Spleen (tissue), 11 donors: ENCODE measurements at regions not wholly inside any gene's neighbourhood (a gene's known extent, or its start where the extent isn't known, plus 50 kb on each side); places are given as distances from the start of the nearest gene placed in this dataset.

Experiments used
- DNase-seq: peaks from one replicate; pipeline ENCODE4 v3.0.0-alpha.2; 2020
- H3K27ac ChIP-seq, 8 donors: fragments of 200-600 bp; sonication (generic) in 7 of 8; 1 replicate in 4 of 8; 2 replicates in 4 of 8; pipeline versions ENCODE4 v1.5.0 to v1.8.0; 2016 to 2021; ENCODE audit warnings: inconsistent platforms in 4 of 8, mild to moderate bottlenecking in 4 of 8, moderate library complexity in 1 of 8
- H3K27me3 ChIP-seq, 7 donors: fragments of 200-600 bp; sonication (generic) in 6 of 7; replicated peaks in 1 of 7; 1 replicate in 4 of 7; 2 replicates in 3 of 7; pipeline versions ENCODE4 v1.5.0 to v1.8.0; 2016 to 2021; ENCODE audit warnings: inconsistent platforms in 3 of 7, mild to moderate bottlenecking in 1 of 7
- H3K36me3 ChIP-seq, 6 donors: fragments of 200-600 bp; sonication (generic) in 5 of 6; 1 replicate in 4 of 6; 2 replicates in 2 of 6; pipeline versions ENCODE4 v1.5.0 to v1.8.0; 2016 to 2021; ENCODE audit warnings: inconsistent platforms in 2 of 6
- H3K4me1 ChIP-seq, 6 donors: fragments of 200-600 bp; sonication (generic) in 5 of 6; 1 replicate in 3 of 6; 2 replicates in 3 of 6; pipeline versions ENCODE4 v1.5.0 to v1.8.0; 2016 to 2021; ENCODE audit warnings: inconsistent platforms in 3 of 6
- H3K4me3 ChIP-seq, 8 donors: fragments of 200-600 bp; sonication (generic) in 7 of 8; 1 replicate in 4 of 8; 2 replicates in 4 of 8; pipeline versions ENCODE4 v1.5.0 to v1.8.0; 2016 to 2021; ENCODE audit warnings: inconsistent platforms in 4 of 8, mild to moderate bottlenecking in 4 of 8, moderate library complexity in 2 of 8
- H3K9me3 ChIP-seq, 8 donors: fragments of 200-600 bp; sonication (generic) in 7 of 8; 1 replicate in 4 of 8; 2 replicates in 4 of 8; pipeline versions ENCODE4 v1.5.0 to v1.8.0; 2016 to 2021; ENCODE audit warnings: inconsistent platforms in 4 of 8
- POLR2A ChIP-seq, 3 donors: fragments of 450-650 bp; IDR thresholded peaks; one replicate each; pipeline ENCODE4 v1.5.1; 2017; ENCODE audit warnings: antibody characterized with exemption in 3 of 3, mild to moderate bottlenecking in 1 of 3
- POLR2AphosphoS5 ChIP-seq, 3 donors: sonication (generic); formaldehyde crosslinking; IDR thresholded peaks; one replicate each; pipeline ENCODE4 v1.5.1; 2017; ENCODE audit warnings: antibody characterized with exemption in 3 of 3
- WGBS, 5 donors: extraction: QIAGEN DNeasy Blood & Tissue Kit in 3 of 5; methylation state at CpG; one replicate each; pipeline versions ENCODE4 v1.1.5 to v1.1.7; 2013 to 2018; 5-methylcytosine and 5-hydroxymethylcytosine counted together
- intact Hi-C: fragments of 100-400 bp; cut with DNase I; formaldehyde crosslinking; loops from one replicate; pipeline ENCODE4 v1.15.0; 2023; ENCODE audit warnings: low total_unique reads
- TF ChIP-seq, protein P1 (sequence below), 11 experiments: fragments of 200-600 bp in 7 of 11; fragments of 450-650 bp in 4 of 11; sonication (generic) in 4 of 11; IDR thresholded peaks in 8 of 11; conservative IDR thresholded peaks in 3 of 11; 1 replicate in 7 of 11; 2 replicates in 4 of 11; pipeline versions ENCODE4 v1.4.0 to v1.8.0; 2016 to 2021; ENCODE audit warnings: antibody characterized with exemption in 11 of 11, inconsistent platforms in 4 of 11, mild to moderate bottlenecking in 1 of 11
- donor health status: healthy with polysubstance abuse.
- donor health status: DM: no; HTN: no; CAD: no; lungs with moderate emphysema.
- donor health status: DM: no; HTN: no; CAD: no.
- donor health status: Bipolar disorder and iron deficiency.
- donor health status: healthy.
- donor health status: DM: no; HTN: no; CAD: no.
- donor health status: DM: yes; HTN: yes; CAD: no.

DNA sequence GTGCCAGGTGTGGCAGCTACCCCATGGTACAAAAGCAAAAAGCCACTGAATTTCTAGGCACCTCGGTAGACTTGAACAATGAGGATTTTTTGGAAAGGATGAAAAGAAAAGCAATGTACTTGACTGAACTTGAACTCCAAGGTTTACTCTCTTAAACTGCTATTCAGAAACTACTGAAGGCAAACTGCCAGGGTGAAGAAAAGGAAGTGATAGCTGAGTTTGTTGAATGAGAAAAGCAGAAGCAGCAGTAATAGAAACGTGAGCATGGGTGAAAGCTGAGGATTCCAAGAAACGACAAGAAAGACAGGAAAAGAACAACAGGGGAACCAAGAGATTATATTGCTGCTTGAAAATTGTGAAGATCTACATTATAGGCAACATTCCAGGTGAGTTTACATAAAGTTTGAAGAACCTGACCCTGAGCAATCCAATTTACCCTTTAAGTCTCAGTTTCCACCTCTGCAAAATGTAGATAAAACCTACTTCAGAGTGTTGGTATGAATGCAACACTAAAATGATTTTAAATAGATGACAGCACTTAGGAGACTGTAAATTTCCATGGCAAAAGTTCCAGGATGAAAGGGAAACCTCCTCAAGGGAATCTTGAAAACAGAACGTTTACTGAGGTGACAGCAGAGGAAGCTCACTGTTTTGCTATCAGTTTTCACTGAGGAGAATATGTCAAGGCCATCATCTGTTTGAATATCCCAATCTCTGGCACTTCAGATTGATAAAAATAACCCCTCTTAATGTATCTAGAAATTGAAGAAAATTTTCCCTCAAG, 245.8 kb downstream of the SPATA31D1 start:
- H3K27ac ChIP-seq = no peak overlapping the region
- no peak overlapping the region for H3K4me3 ChIP-seq
- no peak for DNase-seq
- intact Hi-C loops = no loop called here
- WGBS, 5 donors = 3 to 10% (median 8%) methylated on average over 4 of the region's 4 CpGs
- H3K9me3 ChIP-seq = peaks cover 3 to 68% (median 55%) of the 10 kb centered on the region in 8 donors
- no peaks in the 10 kb centered on the region for H3K27me3 ChIP-seq
- H3K36me3 ChIP-seq = no peaks in the 10 kb centered on the region
- peaks cover 0 to 8% (median 0%) of the 10 kb centered on the region in 6 donors for H3K4me1 ChIP-seq
- TF ChIP-seq, protein P1, sequence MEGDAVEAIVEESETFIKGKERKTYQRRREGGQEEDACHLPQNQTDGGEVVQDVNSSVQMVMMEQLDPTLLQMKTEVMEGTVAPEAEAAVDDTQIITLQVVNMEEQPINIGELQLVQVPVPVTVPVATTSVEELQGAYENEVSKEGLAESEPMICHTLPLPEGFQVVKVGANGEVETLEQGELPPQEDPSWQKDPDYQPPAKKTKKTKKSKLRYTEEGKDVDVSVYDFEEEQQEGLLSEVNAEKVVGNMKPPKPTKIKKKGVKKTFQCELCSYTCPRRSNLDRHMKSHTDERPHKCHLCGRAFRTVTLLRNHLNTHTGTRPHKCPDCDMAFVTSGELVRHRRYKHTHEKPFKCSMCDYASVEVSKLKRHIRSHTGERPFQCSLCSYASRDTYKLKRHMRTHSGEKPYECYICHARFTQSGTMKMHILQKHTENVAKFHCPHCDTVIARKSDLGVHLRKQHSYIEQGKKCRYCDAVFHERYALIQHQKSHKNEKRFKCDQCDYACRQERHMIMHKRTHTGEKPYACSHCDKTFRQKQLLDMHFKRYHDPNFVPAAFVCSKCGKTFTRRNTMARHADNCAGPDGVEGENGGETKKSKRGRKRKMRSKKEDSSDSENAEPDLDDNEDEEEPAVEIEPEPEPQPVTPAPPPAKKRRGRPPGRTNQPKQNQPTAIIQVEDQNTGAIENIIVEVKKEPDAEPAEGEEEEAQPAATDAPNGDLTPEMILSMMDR (IDR thresholded peaks at IDR 0.05 in 8 of 11, conservative IDR thresholded peaks at IDR 0.05 in 3 of 11) = no peak
- no peak for TF ChIP-seq POLR2AphosphoS5 (IDR thresholded peaks at IDR 0.05)

DNA sequence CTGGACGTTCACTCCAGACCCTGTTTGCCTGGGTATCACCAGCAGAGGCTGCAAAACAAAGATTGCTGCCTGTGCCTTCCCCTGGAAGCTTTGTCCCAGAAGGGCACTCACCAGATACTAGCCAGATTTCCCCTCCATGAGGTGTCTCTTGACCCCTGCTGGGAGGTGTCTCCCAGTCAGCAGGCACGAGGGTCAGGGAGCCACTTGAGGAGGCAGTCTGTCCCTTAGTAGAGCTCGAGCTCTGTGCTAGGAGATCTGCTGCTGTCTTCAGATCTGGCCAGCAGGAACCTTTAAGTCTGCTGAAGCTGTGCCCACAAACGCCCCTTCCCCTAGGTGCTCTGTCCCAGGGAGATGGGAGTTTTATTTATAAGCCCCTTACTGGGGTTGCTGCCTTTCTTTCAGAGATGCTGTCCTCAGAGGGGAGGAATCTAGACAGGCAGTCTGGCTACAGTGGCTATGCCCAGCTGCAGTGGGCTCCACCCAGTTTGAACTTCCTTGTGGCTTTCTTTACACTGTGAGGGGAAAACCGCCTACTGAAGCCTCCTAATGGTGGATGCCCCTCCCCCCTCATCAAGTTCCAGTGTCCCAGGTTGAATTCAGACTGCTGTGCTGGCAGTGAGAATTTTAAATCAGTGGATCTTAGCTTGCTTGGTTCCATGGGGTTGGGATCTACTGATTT, 253.9 kb downstream of the SPATA31D1 start:
- intact Hi-C loops = no loop called here
- H3K27ac ChIP-seq = no peak overlapping the region
- peaks cover 0 to 67% (median 46%) of the 10 kb centered on the region in 8 donors for H3K9me3 ChIP-seq
- H3K4me3 ChIP-seq = no peak overlapping the region
- no peaks in the 10 kb centered on the region for H3K36me3 ChIP-seq
- 61 to 75% (median 70%) methylated on average over 4 to 5 of the region's 5 CpGs for WGBS, 5 donors
- H3K27me3 ChIP-seq = no peaks in the 10 kb centered on the region
- peak; percentile 57 for DNase-seq
- TF ChIP-seq POLR2A (IDR thresholded peaks at IDR 0.05) (no peak), POLR2AphosphoS5 (IDR thresholded peaks at IDR 0.05) (no peak)
- TF ChIP-seq, protein P1 (IDR thresholded peaks at IDR 0.05 in 8 of 11, conservative IDR thresholded peaks at IDR 0.05 in 3 of 11) = no peak
- peaks cover 0 to 5% (median 0%) of the 10 kb centered on the region in 6 donors for H3K4me1 ChIP-seq

DNA sequence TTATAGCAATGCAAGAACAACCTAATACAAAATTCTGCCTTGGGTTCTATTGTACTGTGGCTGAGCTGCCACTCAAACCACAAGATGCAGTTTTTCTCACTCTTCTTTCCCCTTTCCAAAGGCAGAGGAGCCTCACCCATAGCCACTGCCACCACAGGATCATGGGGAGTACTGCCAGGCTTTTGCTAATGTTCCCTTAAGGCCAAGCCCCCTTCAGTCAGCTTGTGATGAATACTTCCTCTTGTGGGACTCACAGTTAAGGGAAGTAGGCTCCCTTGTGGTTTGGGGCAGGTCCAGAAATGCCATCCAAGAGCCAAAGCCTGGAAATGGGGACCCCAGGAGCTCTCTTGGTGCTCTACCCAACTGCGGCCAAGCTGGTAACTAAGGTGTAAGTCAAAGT, 258.7 kb downstream of the SPATA31D1 start:
- Histone ChIP-seq H3K4me1 (peaks cover 0 to 6% (median 0%) of the 10 kb centered on the region in 6 donors), H3K36me3 (no peaks in the 10 kb centered on the region), H3K27ac (no peak overlapping the region), H3K9me3 (peaks cover 0 to 19% (median 5%) of the 10 kb centered on the region in 8 donors), H3K4me3 (no peak overlapping the region), H3K27me3 (no peaks in the 10 kb centered on the region)
- TF ChIP-seq, protein P1 (IDR thresholded peaks at IDR 0.05 in 8 of 11, conservative IDR thresholded peaks at IDR 0.05 in 3 of 11) = no peak
- TF ChIP-seq POLR2AphosphoS5 (IDR thresholded peaks at IDR 0.05) = no peak
- TF ChIP-seq POLR2A (IDR thresholded peaks at IDR 0.05) = no peak
- 27 to 71% (median 56%) methylated on average over 1 of the region's 1 CpG for WGBS, 5 donors
- intact Hi-C loops = no loop called here
- no peak for DNase-seq

DNA sequence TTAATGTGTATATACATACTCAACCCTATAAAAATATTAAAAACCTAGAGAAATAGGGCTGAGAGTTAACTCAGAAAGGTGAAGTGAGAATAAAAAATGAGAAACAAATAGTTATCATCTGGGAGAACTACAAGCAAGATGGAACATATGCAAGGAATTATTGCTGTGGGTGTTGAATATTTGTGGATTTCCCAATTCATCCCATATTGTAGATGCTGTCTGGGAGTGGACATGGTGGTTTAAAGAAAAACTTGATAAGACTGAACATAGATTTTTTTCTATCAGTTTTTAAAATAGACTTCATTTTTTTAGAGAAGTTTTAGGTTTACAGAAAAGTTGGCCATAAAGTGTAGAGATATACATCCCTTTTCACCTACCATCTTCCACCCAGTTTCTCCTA, 263.5 kb downstream of the SPATA31D1 start:
- H3K27me3 ChIP-seq = no peaks in the 10 kb centered on the region
- H3K36me3 ChIP-seq = no peaks in the 10 kb centered on the region
- H3K27ac ChIP-seq = no peak overlapping the region
- DNase-seq = no peak
- peaks cover 0 to 3% (median 0%) of the 10 kb centered on the region in 6 donors for H3K4me1 ChIP-seq
- TF ChIP-seq, protein P1 (IDR thresholded peaks at IDR 0.05 in 8 of 11, conservative IDR thresholded peaks at IDR 0.05 in 3 of 11) = no peak
- TF ChIP-seq POLR2AphosphoS5 (IDR thresholded peaks at IDR 0.05) (no peak), POLR2A (IDR thresholded peaks at IDR 0.05) (no peak)
- intact Hi-C loops = no loop called here
- no peak overlapping the region for H3K4me3 ChIP-seq
- H3K9me3 ChIP-seq = no peaks in the 10 kb centered on the region
